Fibroblast of the aortic adventitia (primary cell): ENCODE measurements at regions not wholly inside any gene's neighbourhood (a gene's known extent, or its start where the extent isn't known, plus 50 kb on each side); places are given as distances from the start of the nearest gene placed in this dataset.

Experiments
- DNase-seq: peaks from one replicate; pipeline ENCODE4 v3.0.0-alpha.2; 2010; ENCODE audit warnings: low read depth
- H3K4me3 ChIP-seq: 2 replicates; pipeline ENCODE4 v1.5.1; 2011; ENCODE audit warnings: low read depth, mild to moderate bottlenecking, control low read depth, low read length, moderate library complexity
- TF ChIP-seq, protein P1 (sequence below): IDR thresholded peaks from 2 replicates; pipeline ENCODE4 v1.5.1; 2011; ENCODE audit warnings: mild to moderate bottlenecking, low read length, control low read depth, inconsistent platforms; ENCODE audit not compliant: insufficient read depth

GRCh38 chr18:56332371-56332770 is 306.0 kb downstream of the TXNL1 start:
- TF ChIP-seq, protein P1, sequence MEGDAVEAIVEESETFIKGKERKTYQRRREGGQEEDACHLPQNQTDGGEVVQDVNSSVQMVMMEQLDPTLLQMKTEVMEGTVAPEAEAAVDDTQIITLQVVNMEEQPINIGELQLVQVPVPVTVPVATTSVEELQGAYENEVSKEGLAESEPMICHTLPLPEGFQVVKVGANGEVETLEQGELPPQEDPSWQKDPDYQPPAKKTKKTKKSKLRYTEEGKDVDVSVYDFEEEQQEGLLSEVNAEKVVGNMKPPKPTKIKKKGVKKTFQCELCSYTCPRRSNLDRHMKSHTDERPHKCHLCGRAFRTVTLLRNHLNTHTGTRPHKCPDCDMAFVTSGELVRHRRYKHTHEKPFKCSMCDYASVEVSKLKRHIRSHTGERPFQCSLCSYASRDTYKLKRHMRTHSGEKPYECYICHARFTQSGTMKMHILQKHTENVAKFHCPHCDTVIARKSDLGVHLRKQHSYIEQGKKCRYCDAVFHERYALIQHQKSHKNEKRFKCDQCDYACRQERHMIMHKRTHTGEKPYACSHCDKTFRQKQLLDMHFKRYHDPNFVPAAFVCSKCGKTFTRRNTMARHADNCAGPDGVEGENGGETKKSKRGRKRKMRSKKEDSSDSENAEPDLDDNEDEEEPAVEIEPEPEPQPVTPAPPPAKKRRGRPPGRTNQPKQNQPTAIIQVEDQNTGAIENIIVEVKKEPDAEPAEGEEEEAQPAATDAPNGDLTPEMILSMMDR: no peak
- no peak for DNase-seq
- H3K4me3 ChIP-seq: no peak overlapping the region

- TF ChIP-seq, protein P1: no peak
- DNase-seq: no peak
- H3K4me3 ChIP-seq: no peak overlapping the region
Measured at GRCh38 chr18:56330366-56331110, 307.9 kb downstream of the TXNL1 start.

GRCh38 chr18:56329536-56329935 is 308.9 kb downstream of the TXNL1 start:
- no peak for DNase-seq
- TF ChIP-seq, protein P1: no peak
- H3K4me3 ChIP-seq: no peak overlapping the region

- TF ChIP-seq, protein P1: no peak
- DNase-seq: peak; percentile 82
Measured at GRCh38 chr18:56327191-56327885, 311.1 kb downstream of the TXNL1 start.

GRCh38 chr18:56326336-56327072 is 311.9 kb downstream of the TXNL1 start:
- TF ChIP-seq, protein P1: no peak
- no peak for DNase-seq
- no peak overlapping the region for H3K4me3 ChIP-seq

More at GRCh38 chr18:56327191-56327885, 311.1 kb downstream of the TXNL1 start:
- no peak overlapping the region for H3K4me3 ChIP-seq

DNA sequence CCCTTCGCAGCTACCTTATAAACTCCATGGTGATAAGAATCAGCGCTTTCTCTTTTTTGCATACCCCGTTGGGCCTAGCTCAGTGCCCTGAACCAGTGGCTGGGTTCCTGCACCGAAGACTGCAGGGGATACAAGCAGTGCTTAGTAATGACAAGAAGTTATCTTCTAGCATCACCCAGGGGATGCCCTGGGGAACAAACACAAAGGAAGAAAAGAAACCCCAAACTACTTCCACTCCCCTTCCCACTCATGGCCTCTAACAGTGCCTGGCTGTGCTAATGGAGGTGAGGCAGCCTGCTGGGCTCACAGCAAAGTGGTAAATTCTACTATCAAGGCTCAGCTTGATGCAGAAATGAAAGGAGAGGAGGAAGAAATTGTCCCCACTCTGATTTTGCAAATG is 314.7 kb downstream of the TXNL1 start:
- TF ChIP-seq, protein P1: no peak

More for the DNA sequence above, 314.7 kb downstream of the TXNL1 start:
- H3K4me3 ChIP-seq: no peak overlapping the region
- DNase-seq: no peak
